ENCODE measurements at regions not wholly inside any gene's neighbourhood (a gene's known extent, or its start where the extent isn't known, plus 50 kb on each side); places are given as distances from the start of the nearest gene placed in this dataset.

DNA sequence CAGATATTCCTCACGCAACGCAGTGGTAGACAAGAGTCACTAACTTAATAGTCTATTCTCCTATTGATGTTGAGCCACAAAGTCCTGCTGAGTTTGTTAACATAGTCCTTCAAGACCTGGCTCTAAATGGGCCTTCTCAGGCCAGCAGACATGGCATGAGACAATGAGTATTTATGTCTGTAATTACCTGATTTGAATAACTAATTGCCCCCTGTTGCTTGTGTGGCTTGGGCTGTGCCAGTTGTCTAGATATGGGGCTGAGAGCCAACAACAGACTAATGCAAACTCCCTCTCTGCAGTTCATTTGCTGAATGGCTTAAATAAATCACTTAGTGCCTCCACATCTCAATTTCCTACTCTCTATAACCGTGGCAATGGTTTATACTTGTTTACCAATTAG lies 65.5 kb upstream of the VWC2 start:
- CTCF ChIA-PET = interaction anchor here (0.5 kb wide), 1 partner anchor 596 kb away, joined by 3 read pairs; no protein-coding TSS in a partner anchor
- Histone ChIP-seq H3K36me3 (ENCODE audit: control insufficient read depth, insufficient read depth, low read length) (no peaks in the 10 kb centered on the region), H3K27ac (ENCODE audit: insufficient read depth, low read length) (no peak overlapping the region), H3K14ac (replicated peaks; ENCODE audit: low read depth, low read length) (no peak overlapping the region), H4K5ac (ENCODE audit: low read depth, low read length) (no peak overlapping the region), H3K18ac (ENCODE audit: low read depth, low read length) (no peak overlapping the region), H2BK120ac (ENCODE audit: low read depth, low read length) (no peak overlapping the region), H3K56ac (ENCODE audit: extremely low read depth, insufficient read depth, low read length) (no peak overlapping the region), H4K20me1 (ENCODE audit: insufficient read depth, low read length) (no peaks in the 10 kb centered on the region), H2BK15ac (ENCODE audit: low read depth, low read length) (no peak overlapping the region), H2AK5ac (ENCODE audit: low read depth, low read length) (no peak overlapping the region), H3K27me3 (ENCODE audit: control insufficient read depth, insufficient read depth, low read length) (no peaks in the 10 kb centered on the region), H3K4me1 (ENCODE audit: control insufficient read depth, insufficient read depth, low read length) (no peaks in the 10 kb centered on the region), H3K4me3 (ENCODE audit: insufficient read depth, low read depth, low read length) (no peak overlapping the region), H3K4me2 (ENCODE audit: low read depth, low read length) (no peak overlapping the region), H3K4ac (ENCODE audit: low read depth, low read length) (no peak overlapping the region), H3K79me1 (ENCODE audit: low read depth in 1 of 2, low read length in 2 of 2) (no peaks in the 10 kb centered on the region), H4K91ac (ENCODE audit: insufficient read depth, low read depth, low read length) (no peak overlapping the region), H2AFZ (replicated peaks; ENCODE audit: low read length, poor library complexity) (no peak overlapping the region), H2BK20ac (ENCODE audit: low read depth, low read length) (no peak overlapping the region), H2AK9ac (replicated peaks; ENCODE audit: low read depth, low read length, poor library complexity) (no peak overlapping the region), H3K9ac (ENCODE audit: low read depth, low read length) (no peak overlapping the region), H2BK5ac (ENCODE audit: low read depth, low read length, poor library complexity, severe bottlenecking) (no peak overlapping the region), H3K23ac (ENCODE audit: low read depth, low read length) (no peak overlapping the region), H3K9me1 (ENCODE audit: insufficient read depth, low read length) (no peaks in the 10 kb centered on the region), H3K9me3 (ENCODE audit: control insufficient read depth, insufficient read depth, low read length) (peaks cover 15% of the 10 kb centered on the region), H4K8ac (ENCODE audit: low read depth in 2 of 2, low read length in 2 of 2) (no peak overlapping the region)
- in situ Hi-C loops (cut with MboI; ENCODE audit: low sequenced_read_pairs) = no loop called here
- TF ChIP-seq POLR2A (IDR thresholded peaks at IDR 0.05; ENCODE audit: low read depth, low read length) = no peak
- no peak for TF ChIP-seq RCOR1 (IDR thresholded peaks at IDR 0.05; ENCODE audit: insufficient replicate concordance, low read length)
- TF ChIP-seq CHD1 (IDR thresholded peaks at IDR 0.05; ENCODE audit: low read depth, low read length) = no peak
- TF ChIP-seq, protein P1, sequence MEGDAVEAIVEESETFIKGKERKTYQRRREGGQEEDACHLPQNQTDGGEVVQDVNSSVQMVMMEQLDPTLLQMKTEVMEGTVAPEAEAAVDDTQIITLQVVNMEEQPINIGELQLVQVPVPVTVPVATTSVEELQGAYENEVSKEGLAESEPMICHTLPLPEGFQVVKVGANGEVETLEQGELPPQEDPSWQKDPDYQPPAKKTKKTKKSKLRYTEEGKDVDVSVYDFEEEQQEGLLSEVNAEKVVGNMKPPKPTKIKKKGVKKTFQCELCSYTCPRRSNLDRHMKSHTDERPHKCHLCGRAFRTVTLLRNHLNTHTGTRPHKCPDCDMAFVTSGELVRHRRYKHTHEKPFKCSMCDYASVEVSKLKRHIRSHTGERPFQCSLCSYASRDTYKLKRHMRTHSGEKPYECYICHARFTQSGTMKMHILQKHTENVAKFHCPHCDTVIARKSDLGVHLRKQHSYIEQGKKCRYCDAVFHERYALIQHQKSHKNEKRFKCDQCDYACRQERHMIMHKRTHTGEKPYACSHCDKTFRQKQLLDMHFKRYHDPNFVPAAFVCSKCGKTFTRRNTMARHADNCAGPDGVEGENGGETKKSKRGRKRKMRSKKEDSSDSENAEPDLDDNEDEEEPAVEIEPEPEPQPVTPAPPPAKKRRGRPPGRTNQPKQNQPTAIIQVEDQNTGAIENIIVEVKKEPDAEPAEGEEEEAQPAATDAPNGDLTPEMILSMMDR (conservative IDR thresholded peaks at IDR 0.05; ENCODE audit: low read depth, low read length) = no peak
- TF ChIP-seq SMC3 (IDR thresholded peaks at IDR 0.05; ENCODE audit: low read depth, low read length) = no peak
- TF ChIP-seq CEBPB (IDR thresholded peaks at IDR 0.05; ENCODE audit: low read depth, low read length) = no peak
- no peak for TF ChIP-seq FOS (IDR thresholded peaks at IDR 0.05; ENCODE audit: low read depth, low read length)
- TF ChIP-seq, protein P2, sequence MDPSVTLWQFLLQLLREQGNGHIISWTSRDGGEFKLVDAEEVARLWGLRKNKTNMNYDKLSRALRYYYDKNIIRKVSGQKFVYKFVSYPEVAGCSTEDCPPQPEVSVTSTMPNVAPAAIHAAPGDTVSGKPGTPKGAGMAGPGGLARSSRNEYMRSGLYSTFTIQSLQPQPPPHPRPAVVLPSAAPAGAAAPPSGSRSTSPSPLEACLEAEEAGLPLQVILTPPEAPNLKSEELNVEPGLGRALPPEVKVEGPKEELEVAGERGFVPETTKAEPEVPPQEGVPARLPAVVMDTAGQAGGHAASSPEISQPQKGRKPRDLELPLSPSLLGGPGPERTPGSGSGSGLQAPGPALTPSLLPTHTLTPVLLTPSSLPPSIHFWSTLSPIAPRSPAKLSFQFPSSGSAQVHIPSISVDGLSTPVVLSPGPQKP (IDR thresholded peaks at IDR 0.05; ENCODE audit: borderline replicate concordance, low read depth, low read length) = no peak
- TF ChIP-seq NFE2L2 (IDR thresholded peaks at IDR 0.05; ENCODE audit: low read depth, low read length) = no peak
- TF ChIP-seq MAZ (IDR thresholded peaks at IDR 0.05; ENCODE audit: borderline replicate concordance, low read depth, low read length) = no peak
- TF ChIP-seq MXI1 (IDR thresholded peaks at IDR 0.05; ENCODE audit: borderline replicate concordance, low read depth, low read length) = no peak
- dilution Hi-C loops (cut with HindIII; ENCODE audit: low sequenced_read_pairs, unreplicated experiment) = no loop called here
- intact Hi-C loops (cut with micrococcal nuclease) = no loop called here
- WGBS, 2 experiments (ENCODE audit: extremely low coverage in 2 of 2, insufficient read length in 1 of 2) = no CpG with 5 or more reads among the region's 3 CpGs
- DNase-seq (no peak), ATAC-seq (ENCODE audit: low read depth) (no peak)
- BruUV-seq (replicated peaks) = no TSS peak
- POLR2A ChIA-PET (ENCODE audit: unreplicated experiment) = no interaction called here

Data from IMR-90 (cell line).